ENCODE measurements at regions not wholly inside any gene's neighbourhood (a gene's known extent, or its start where the extent isn't known, plus 50 kb on each side); places are given as distances from the start of the nearest gene placed in this dataset.
"Not testable (repeated sequence)": the region's sequence is repeated elsewhere in the genome, so short reads cannot be mapped to it uniquely, and the experiment has no call there.

- no peak for DNase-seq (ENCODE audit: low read depth in 2 of 2)
Measured at GRCh38 chr5:116971131-116971530, 396.5 kb upstream of the SEMA6A start.

GRCh38 chr5:116970318-116970717 lies 395.7 kb upstream of the SEMA6A start:
- DNase-seq (ENCODE audit: low read depth in 2 of 2): no peak

- DNase-seq (ENCODE audit: low read depth in 2 of 2): no peak
Measured at GRCh38 chr5:116964438-116964837, 389.8 kb upstream of the SEMA6A start.

GRCh38 chr5:116961021-116961420 lies 386.4 kb upstream of the SEMA6A start:
- DNase-seq (ENCODE audit: low read depth in 2 of 2): no peak

GRCh38 chr5:116959843-116960242 lies 385.2 kb upstream of the SEMA6A start:
- DNase-seq (ENCODE audit: low read depth in 2 of 2): no peak

- DNase-seq (ENCODE audit: low read depth in 2 of 2): no peak
Measured at GRCh38 chr5:116953251-116953930, 378.8 kb upstream of the SEMA6A start.

- DNase-seq (ENCODE audit: low read depth in 2 of 2): no peak
Measured at GRCh38 chr5:116951219-116951618, 376.6 kb upstream of the SEMA6A start.

- peak in 1 of 2 donors; percentile 6 for DNase-seq (ENCODE audit: low read depth in 2 of 2)
Measured at GRCh38 chr5:116947691-116948528, 373.3 kb upstream of the SEMA6A start.

- not testable (repeated sequence) for DNase-seq (ENCODE audit: low read depth in 2 of 2)
Measured at GRCh38 chr5:116945613-116946382, 371.2 kb upstream of the SEMA6A start.

- DNase-seq (ENCODE audit: low read depth in 2 of 2): no peak
Measured at GRCh38 chr5:116944183-116944582, 369.6 kb upstream of the SEMA6A start.

GRCh38 chr5:116942622-116943021 lies 368.0 kb upstream of the SEMA6A start:
- no peak for DNase-seq (ENCODE audit: low read depth in 2 of 2)

- no peak for DNase-seq (ENCODE audit: low read depth in 2 of 2)
Measured at GRCh38 chr5:116939641-116940040, 365.0 kb upstream of the SEMA6A start.

GRCh38 chr5:116938488-116938887 lies 363.9 kb upstream of the SEMA6A start:
- DNase-seq (ENCODE audit: low read depth in 2 of 2): no peak

- DNase-seq (ENCODE audit: low read depth in 2 of 2): no peak
Measured at GRCh38 chr5:116935561-116936162, 361.0 kb upstream of the SEMA6A start.

- DNase-seq (ENCODE audit: low read depth in 2 of 2): no peak
Measured at GRCh38 chr5:116930616-116931015, 356.0 kb upstream of the SEMA6A start.

GRCh38 chr5:116923344-116923743 lies 348.7 kb upstream of the SEMA6A start:
- DNase-seq (ENCODE audit: low read depth in 2 of 2): no peak

GRCh38 chr5:116922532-116922931 lies 347.9 kb upstream of the SEMA6A start:
- no peak for DNase-seq (ENCODE audit: low read depth in 2 of 2)

- DNase-seq (ENCODE audit: low read depth in 2 of 2): no peak
Measured at GRCh38 chr5:116914869-116915504, 340.4 kb upstream of the SEMA6A start.

GRCh38 chr5:116912221-116912620 lies 337.6 kb upstream of the SEMA6A start:
- DNase-seq (ENCODE audit: low read depth in 2 of 2): no peak

GRCh38 chr5:116911074-116911473 lies 336.5 kb upstream of the SEMA6A start:
- DNase-seq (ENCODE audit: low read depth in 2 of 2): no peak

- DNase-seq (ENCODE audit: low read depth in 2 of 2): no peak
Measured at GRCh38 chr5:116908537-116908936, 333.9 kb upstream of the SEMA6A start.

- DNase-seq (ENCODE audit: low read depth in 2 of 2): no peak
Measured at GRCh38 chr5:116905885-116906284, 331.3 kb upstream of the SEMA6A start.
